Lower leg skin (tissue), 4 donors: ENCODE measurements at regions not wholly inside any gene's neighbourhood (a gene's known extent, or its start where the extent isn't known, plus 50 kb on each side); places are given as distances from the start of the nearest gene placed in this dataset.

Experiments
- DNase-seq, 2 donors: peaks; one replicate each; pipeline ENCODE4 v3.0.0-alpha.2; 2019; ENCODE audit warnings: low spot score in 2 of 2
- H3K4me3 ChIP-seq: fragments of 200-600 bp; sonication (generic); 2 replicates; pipeline ENCODE4 v1.5.1; 2017; ENCODE audit warnings: mild to moderate bottlenecking, low read depth; ENCODE audit not compliant: poor library complexity, severe bottlenecking
- CTCF ChIP-seq, 3 donors: fragments of 450-650 bp; IDR thresholded peaks; one replicate each; pipeline ENCODE4 v1.5.1; 2016; ENCODE audit warnings: antibody characterized with exemption in 3 of 3, mild to moderate bottlenecking in 3 of 3, moderate library complexity in 2 of 3
- POLR2A ChIP-seq, 2 donors: fragments of 450-650 bp; IDR thresholded peaks; one replicate each; pipeline ENCODE4 v1.6.1; 2016 to 2017; ENCODE audit warnings: antibody characterized with exemption in 2 of 2, mild to moderate bottlenecking in 1 of 2, moderate library complexity in 1 of 2
- WGBS, 2 donors: methylation state at CpG; one replicate each; pipeline ENCODE4 v1.1.5; 2018; 5-methylcytosine and 5-hydroxymethylcytosine counted together
- intact Hi-C: fragments of 100-400 bp; cut with DNase I; formaldehyde crosslinking; loops from one replicate; pipeline ENCODE4 v1.15.0; 2023; ENCODE audit warnings: low total_unique reads

GRCh38 chr2:60058781-60059180 is 494.7 kb downstream of the BCL11A start:
- no peak overlapping the region for H3K4me3 ChIP-seq
- no peak for DNase-seq
- WGBS, 2 donors = 83 to 92% methylated on average over 6 of the region's 6 CpGs
- intact Hi-C loops = no loop called here
- TF ChIP-seq CTCF (IDR thresholded peaks at IDR 0.05) (no peak), POLR2A (IDR thresholded peaks at IDR 0.05) (no peak)

DNA sequence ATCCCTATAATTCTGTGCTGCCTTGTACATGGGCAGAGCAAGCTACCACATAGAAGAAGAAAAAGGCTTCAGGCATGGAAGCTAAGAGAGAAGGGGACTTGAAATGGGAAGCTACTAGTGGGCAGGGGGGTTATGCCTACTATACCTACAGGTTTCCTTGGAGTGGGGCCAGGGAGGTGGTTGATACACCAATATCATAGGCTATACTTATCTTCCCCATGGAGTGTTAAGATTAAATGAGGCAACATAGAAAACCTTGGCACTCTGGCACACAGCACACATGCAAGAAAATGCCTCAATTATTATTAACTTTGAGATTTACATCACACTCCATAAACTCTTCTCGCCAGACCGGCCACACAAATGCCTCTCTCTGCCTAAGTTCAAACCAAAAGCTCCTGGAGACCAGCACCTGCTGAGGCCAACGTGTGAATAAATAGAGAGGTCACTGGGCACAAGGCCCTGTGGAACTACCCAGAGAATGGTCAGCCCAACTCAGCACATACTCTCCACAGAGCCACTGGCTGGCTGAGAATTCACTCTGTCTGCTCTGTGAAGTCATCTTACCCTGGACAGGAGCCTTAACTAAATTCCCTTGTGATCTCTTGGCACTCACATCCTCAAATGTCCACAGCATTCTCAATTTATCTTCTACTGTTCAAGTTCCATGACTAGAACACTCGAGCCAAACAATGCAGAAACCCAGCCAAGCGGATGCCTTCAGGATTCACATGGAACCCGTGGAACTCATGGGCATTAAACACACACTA is 498.7 kb downstream of the BCL11A start:
- WGBS, 2 donors = 50 to 52% methylated on average over 6 of the region's 6 CpGs
- no peak overlapping the region for H3K4me3 ChIP-seq
- no peak for TF ChIP-seq CTCF (IDR thresholded peaks at IDR 0.05)
- no peak for TF ChIP-seq POLR2A (IDR thresholded peaks at IDR 0.05)
- DNase-seq = no peak
- intact Hi-C loops = no loop called here

DNA sequence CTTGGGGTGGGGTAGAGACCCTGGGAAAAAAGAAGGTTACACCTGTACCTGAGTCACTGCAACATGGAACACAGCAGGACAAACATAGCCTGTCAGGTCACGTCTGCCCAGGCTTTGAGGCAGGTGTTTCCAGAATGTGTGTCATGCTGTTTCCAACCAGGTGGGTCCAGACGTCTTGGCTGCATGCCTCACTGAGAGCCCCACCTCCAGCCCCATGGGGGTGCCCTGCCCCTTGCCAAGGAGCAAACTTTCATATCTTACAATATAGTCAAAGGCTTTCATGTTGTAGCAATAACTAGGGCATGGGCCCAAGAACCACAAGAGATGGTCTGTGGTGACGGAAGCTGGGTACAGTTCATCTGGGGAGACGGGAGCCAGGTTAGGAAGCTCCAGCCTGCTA is 499.7 kb downstream of the BCL11A start:
- intact Hi-C loops = no loop called here
- no peak overlapping the region for H3K4me3 ChIP-seq
- DNase-seq = peak in 1 of 2 donors; percentile 41
- 35 to 43% methylated on average over 4 of the region's 4 CpGs for WGBS, 2 donors
- TF ChIP-seq CTCF (IDR thresholded peaks at IDR 0.05) (no peak), POLR2A (IDR thresholded peaks at IDR 0.05) (no peak)

DNA sequence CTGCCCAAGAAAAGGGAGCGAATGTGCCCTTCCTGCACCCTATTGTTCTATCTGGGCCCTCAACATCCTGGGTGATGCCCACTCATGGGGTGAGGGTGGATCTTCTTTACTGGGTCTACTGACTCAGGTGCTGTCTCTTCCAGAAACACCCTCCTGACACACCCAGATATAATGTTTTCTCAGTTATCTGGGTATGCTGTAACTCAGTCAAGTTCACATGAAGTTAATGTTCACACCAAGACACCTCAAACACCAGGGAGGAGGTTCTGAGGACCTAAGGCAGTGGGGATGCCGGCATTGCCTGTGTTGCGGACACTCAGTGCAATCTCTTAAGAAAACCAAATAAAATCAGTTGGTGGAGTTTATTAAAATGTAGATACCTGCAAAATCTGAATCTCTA is 500.9 kb downstream of the BCL11A start:
- H3K4me3 ChIP-seq = no peak overlapping the region
- 73 to 84% methylated on average over 3 of the region's 3 CpGs for WGBS, 2 donors
- intact Hi-C loops = no loop called here
- TF ChIP-seq POLR2A (IDR thresholded peaks at IDR 0.05) (no peak), CTCF (IDR thresholded peaks at IDR 0.05) (no peak)
- DNase-seq = no peak

GRCh38 chr2:60051991-60052390 is 501.5 kb downstream of the BCL11A start:
- WGBS, 2 donors = 91% methylated on average over 4 of the region's 4 CpGs
- no peak for DNase-seq
- intact Hi-C loops = no loop called here
- TF ChIP-seq CTCF (IDR thresholded peaks at IDR 0.05) (no peak), POLR2A (IDR thresholded peaks at IDR 0.05) (no peak)
- no peak overlapping the region for H3K4me3 ChIP-seq
